DND-41 (cell line): ENCODE measurements at regions not wholly inside any gene's neighbourhood (a gene's known extent, or its start where the extent isn't known, plus 50 kb on each side); places are given as distances from the start of the nearest gene placed in this dataset.

Source experiments
- EZH2 ChIP-seq: IDR thresholded peaks from 3 replicates; pipeline ENCODE4 v1.6.1; 2012; ENCODE audit warnings: borderline replicate concordance, low read depth, mild to moderate bottlenecking, moderate library complexity, low read length, inconsistent platforms; ENCODE audit not compliant: severe bottlenecking
- TF ChIP-seq, protein P1 (sequence below): IDR thresholded peaks from 2 replicates; pipeline ENCODE4 v1.5.1; 2012; ENCODE audit warnings: borderline replicate concordance, low read length, moderate library complexity, mild to moderate bottlenecking; ENCODE audit not compliant: poor library complexity, severe bottlenecking; ENCODE audit errors: extremely low read depth

DNA sequence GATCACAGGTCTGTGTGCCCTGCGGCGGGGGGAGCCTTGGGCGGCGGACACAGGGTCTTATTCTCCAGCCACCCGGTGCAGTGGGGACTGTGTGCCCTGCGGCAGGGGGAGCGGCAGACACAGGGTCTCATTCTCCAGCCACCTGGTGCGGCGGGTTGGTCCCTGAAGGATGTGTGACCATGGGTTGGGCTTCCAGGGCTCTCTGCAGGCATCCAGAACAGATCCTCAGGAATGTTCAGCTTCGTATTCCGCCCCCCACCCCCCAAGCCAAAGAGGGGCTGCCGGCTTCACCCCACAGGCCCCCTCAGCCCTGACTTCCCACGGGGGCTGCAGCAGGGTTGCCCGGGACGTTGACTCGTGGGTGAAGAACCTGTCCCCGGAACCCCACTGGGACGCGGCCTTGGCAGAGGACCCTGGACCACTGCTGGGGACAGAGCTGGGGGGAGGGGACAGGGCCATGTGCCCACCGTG, 154.5 kb upstream of the PPP2R2D start:
- TF ChIP-seq, protein P1, sequence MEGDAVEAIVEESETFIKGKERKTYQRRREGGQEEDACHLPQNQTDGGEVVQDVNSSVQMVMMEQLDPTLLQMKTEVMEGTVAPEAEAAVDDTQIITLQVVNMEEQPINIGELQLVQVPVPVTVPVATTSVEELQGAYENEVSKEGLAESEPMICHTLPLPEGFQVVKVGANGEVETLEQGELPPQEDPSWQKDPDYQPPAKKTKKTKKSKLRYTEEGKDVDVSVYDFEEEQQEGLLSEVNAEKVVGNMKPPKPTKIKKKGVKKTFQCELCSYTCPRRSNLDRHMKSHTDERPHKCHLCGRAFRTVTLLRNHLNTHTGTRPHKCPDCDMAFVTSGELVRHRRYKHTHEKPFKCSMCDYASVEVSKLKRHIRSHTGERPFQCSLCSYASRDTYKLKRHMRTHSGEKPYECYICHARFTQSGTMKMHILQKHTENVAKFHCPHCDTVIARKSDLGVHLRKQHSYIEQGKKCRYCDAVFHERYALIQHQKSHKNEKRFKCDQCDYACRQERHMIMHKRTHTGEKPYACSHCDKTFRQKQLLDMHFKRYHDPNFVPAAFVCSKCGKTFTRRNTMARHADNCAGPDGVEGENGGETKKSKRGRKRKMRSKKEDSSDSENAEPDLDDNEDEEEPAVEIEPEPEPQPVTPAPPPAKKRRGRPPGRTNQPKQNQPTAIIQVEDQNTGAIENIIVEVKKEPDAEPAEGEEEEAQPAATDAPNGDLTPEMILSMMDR = no peak
- TF ChIP-seq EZH2 = no peak
